ENCODE measurements at regions not wholly inside any gene's neighbourhood (a gene's known extent, or its start where the extent isn't known, plus 50 kb on each side); places are given as distances from the start of the nearest gene placed in this dataset.

DNA sequence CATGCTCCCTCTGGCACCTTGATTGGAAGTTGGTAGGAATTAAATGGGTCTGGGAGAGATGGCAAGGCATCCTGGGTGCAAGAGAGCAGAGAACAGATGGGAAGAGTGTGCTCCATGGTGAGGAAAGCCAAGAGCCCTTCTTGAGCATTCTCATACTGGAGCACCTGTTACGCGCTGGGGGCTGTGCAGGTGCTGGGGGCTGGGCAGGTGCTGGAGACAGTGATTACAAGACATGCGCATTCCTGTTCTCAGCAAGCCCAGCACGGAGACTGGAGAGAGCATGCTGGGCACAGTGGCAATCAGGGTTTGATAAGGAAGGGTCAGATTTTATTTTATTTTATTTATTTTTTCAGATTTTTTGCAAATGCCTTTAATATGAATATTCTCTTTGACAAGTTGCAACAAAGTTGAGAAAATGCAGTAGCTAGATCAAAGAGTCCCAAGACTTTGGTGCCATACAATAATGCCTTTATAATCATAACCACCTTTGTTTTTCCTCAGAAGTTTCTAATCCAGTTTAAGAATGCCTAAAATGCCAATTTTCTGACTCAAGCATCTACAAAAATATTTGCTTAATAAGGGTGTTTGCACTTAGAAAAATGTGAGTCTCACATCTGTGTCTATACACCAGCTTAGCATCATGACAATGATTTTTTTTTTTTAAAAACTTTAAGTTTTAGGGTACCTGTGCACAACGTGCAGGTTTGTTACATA, 193.3 kb downstream of the RNF152 start:
- TF ChIP-seq, protein P1, sequence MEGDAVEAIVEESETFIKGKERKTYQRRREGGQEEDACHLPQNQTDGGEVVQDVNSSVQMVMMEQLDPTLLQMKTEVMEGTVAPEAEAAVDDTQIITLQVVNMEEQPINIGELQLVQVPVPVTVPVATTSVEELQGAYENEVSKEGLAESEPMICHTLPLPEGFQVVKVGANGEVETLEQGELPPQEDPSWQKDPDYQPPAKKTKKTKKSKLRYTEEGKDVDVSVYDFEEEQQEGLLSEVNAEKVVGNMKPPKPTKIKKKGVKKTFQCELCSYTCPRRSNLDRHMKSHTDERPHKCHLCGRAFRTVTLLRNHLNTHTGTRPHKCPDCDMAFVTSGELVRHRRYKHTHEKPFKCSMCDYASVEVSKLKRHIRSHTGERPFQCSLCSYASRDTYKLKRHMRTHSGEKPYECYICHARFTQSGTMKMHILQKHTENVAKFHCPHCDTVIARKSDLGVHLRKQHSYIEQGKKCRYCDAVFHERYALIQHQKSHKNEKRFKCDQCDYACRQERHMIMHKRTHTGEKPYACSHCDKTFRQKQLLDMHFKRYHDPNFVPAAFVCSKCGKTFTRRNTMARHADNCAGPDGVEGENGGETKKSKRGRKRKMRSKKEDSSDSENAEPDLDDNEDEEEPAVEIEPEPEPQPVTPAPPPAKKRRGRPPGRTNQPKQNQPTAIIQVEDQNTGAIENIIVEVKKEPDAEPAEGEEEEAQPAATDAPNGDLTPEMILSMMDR (IDR thresholded peaks at IDR 0.05; ENCODE audit: low read depth, low read length, missing control alignments), result no peak
- DNase-seq (ENCODE audit: low read depth), result no peak
- no peak overlapping the region for H3K4me3 ChIP-seq (ENCODE audit: low read depth, low read length)

DNA sequence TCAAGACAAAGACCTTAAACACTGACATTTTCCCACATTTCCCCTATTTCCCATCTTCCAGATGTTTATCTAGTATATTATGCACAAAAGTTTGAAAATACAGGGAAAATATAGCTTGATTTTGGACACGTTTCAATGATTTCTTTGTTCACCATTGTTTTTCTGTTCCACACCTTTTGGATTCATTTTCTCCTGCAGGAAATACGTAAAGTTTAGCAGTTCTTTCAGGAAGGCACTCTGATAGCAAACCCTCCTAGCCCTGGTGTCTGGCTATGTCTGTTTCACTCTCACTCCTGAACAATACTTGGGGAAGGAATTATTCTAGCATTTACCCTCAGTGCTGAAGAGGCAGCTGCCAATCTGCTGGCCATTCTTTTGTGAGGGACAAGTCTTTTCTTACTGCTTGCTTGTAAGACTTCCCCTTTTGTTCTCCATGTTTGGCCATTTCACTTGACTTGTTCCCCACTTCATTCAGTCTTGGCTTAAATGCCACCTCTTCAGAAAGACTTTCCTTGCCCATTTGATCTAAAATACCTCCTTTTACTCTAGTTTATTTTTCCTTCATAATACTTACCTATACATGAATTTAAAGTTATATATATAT, 195.4 kb downstream of the RNF152 start:
- TF ChIP-seq, protein P1 (IDR thresholded peaks at IDR 0.05; ENCODE audit: low read depth, low read length, missing control alignments), result no peak
- no peak for DNase-seq (ENCODE audit: low read depth)

DNA sequence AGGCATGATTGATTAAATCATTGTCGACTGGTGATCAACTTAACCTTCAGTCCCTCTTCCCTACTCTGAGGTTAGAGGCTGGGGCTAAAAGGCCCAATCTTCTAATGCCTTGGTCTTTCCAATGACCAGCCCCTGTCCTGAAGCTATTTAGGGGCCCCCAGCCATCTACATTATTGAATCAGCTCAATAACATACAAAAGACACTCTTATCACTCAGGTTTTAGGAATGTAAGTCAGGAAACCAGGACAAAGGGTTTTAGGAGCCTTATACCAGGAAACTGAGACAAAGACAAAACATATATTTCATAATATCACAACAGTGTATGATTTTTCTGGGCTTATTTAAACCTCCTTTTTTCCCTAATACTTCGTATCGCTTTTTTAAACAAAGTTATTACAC, 198.6 kb downstream of the RNF152 start:
- TF ChIP-seq, protein P1 (IDR thresholded peaks at IDR 0.05; ENCODE audit: low read depth, low read length, missing control alignments), result no peak
- H3K4me3 ChIP-seq (ENCODE audit: low read depth, low read length), result no peak overlapping the region
- DNase-seq (ENCODE audit: low read depth), result no peak

More for the DNA sequence above, 195.4 kb downstream of the RNF152 start:
- H3K4me3 ChIP-seq (ENCODE audit: low read depth, low read length), result no peak overlapping the region

- no peak overlapping the region for H3K4me3 ChIP-seq (ENCODE audit: low read depth, low read length)
- TF ChIP-seq, protein P1 (IDR thresholded peaks at IDR 0.05; ENCODE audit: low read depth, low read length, missing control alignments), result no peak
- no peak for DNase-seq (ENCODE audit: low read depth)
These were observed 202.2 kb downstream of the RNF152 start for GRCh38 chr18:61690418-61691138.

- TF ChIP-seq, protein P1 (IDR thresholded peaks at IDR 0.05; ENCODE audit: low read depth, low read length, missing control alignments), result no peak
- no peak for DNase-seq (ENCODE audit: low read depth)
- no peak overlapping the region for H3K4me3 ChIP-seq (ENCODE audit: low read depth, low read length)
These were observed 205.5 kb downstream of the RNF152 start for GRCh38 chr18:61687317-61687716.

DNA sequence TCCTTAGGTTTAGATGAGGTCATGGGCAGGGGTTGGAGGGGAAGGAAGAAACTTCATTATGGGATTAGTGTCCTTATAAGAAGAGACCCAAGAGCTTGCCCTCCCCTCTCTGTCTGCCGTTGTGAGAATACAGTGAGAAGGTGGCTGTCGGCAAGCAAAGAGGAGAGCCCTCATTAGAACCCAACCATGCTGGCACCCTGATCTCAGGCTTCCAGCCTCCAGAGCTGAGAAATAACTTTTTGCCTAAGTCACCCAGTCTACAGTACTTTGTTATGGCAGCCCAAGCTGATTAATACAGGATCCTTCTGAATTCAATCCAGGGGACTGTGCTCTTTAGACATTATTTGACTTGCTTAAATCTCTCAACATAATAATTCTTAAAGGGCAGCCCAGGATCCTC, 209.0 kb downstream of the RNF152 start:
- TF ChIP-seq, protein P1 (IDR thresholded peaks at IDR 0.05; ENCODE audit: low read depth, low read length, missing control alignments), result no peak
- no peak for DNase-seq (ENCODE audit: low read depth)

More for the DNA sequence above, 209.0 kb downstream of the RNF152 start:
- H3K4me3 ChIP-seq (ENCODE audit: low read depth, low read length), result no peak overlapping the region

Measured in GM12864 (cell line).